Left lung (tissue), 4 donors: ENCODE measurements at regions not wholly inside any gene's neighbourhood (a gene's known extent, or its start where the extent isn't known, plus 50 kb on each side); places are given as distances from the start of the nearest gene placed in this dataset.

Experiments
- ATAC-seq: fragments of 200-7000 bp; cut with Tn5 transposase; one replicate; pipeline ENCODE4 v1.9.1; 2020; ENCODE audit warnings: moderate library complexity
- DNase-seq, 4 donors: peaks; one replicate each; pipeline ENCODE4 v3.0.0-alpha.2; 2013 to 2020
- H3K27ac ChIP-seq, 2 donors: fragments of 200-600 bp; sonication (generic) in 1 of 2; one replicate each; pipeline versions ENCODE4 v1.5.0 to v1.8.0; 2020 to 2021
- H3K27me3 ChIP-seq, 2 donors: fragments of 200-600 bp; sonication (generic) in 1 of 2; one replicate each; pipeline versions ENCODE4 v1.5.0 to v1.8.0; 2020 to 2021
- H3K36me3 ChIP-seq, 2 donors: fragments of 200-600 bp; sonication (generic) in 1 of 2; one replicate each; pipeline versions ENCODE4 v1.5.0 to v1.8.0; 2020 to 2021
- H3K4me1 ChIP-seq, 2 donors: fragments of 200-600 bp; one replicate each; pipeline ENCODE4 v1.8.0; 2021
- H3K4me3 ChIP-seq, 2 donors: fragments of 200-600 bp; sonication (generic) in 1 of 2; one replicate each; pipeline versions ENCODE4 v1.5.0 to v1.8.0; 2020 to 2021; ENCODE audit warnings: mild to moderate bottlenecking in 1 of 2
- H3K9me3 ChIP-seq, 2 donors: fragments of 200-600 bp; sonication (generic) in 1 of 2; one replicate each; pipeline versions ENCODE4 v1.5.0 to v1.8.0; 2020 to 2021
- CTCF ChIP-seq, 2 donors: fragments of 200-600 bp; sonication (generic) in 1 of 2; IDR thresholded peaks; one replicate each; pipeline versions ENCODE4 v1.5.0 to v1.8.0; 2021; ENCODE audit warnings: antibody characterized with exemption in 2 of 2
- intact Hi-C, 2 donors: fragments of 100-400 bp; cut with DNase I; formaldehyde crosslinking; loops; one replicate each; pipeline versions ENCODE4 v1.11.2 to v1.14.2; 2022
- donor health status: DM: no; HTN: yes; CAD: no.
- donor health status: DM: no; HTN: no; CAD: no.

GRCh38 chr3:25960776-25961175, 170.9 kb downstream of the OXSM start:
- H3K4me1 ChIP-seq, result no peaks in the 10 kb centered on the region
- no peak for DNase-seq
- no peaks in the 10 kb centered on the region for H3K36me3 ChIP-seq
- TF ChIP-seq CTCF (IDR thresholded peaks at IDR 0.05), result no peak
- no peak overlapping the region for H3K27ac ChIP-seq
- no peaks in the 10 kb centered on the region for H3K27me3 ChIP-seq
- intact Hi-C loops, result no loop called here
- no peak for ATAC-seq
- H3K4me3 ChIP-seq, result no peak overlapping the region
- no peaks in the 10 kb centered on the region for H3K9me3 ChIP-seq

- Histone ChIP-seq H3K9me3 (no peaks in the 10 kb centered on the region), H3K27ac (no peak overlapping the region), H3K36me3 (no peaks in the 10 kb centered on the region), H3K4me1 (no peaks in the 10 kb centered on the region), H3K27me3 (no peaks in the 10 kb centered on the region), H3K4me3 (no peak overlapping the region)
- no peak for TF ChIP-seq CTCF (IDR thresholded peaks at IDR 0.05)
- DNase-seq (no peak), ATAC-seq (peak; percentile 41)
- intact Hi-C loops, result no loop called here
Measured at GRCh38 chr3:25962255-25962654, 172.4 kb downstream of the OXSM start.

GRCh38 chr3:25964141-25964540, 174.3 kb downstream of the OXSM start:
- TF ChIP-seq CTCF (IDR thresholded peaks at IDR 0.05), result no peak
- no peaks in the 10 kb centered on the region for H3K27me3 ChIP-seq
- H3K4me3 ChIP-seq, result no peak overlapping the region
- no peaks in the 10 kb centered on the region for H3K36me3 ChIP-seq
- ATAC-seq (no peak), DNase-seq (peak in 1 of 4 donors; percentile 19)
- no peaks in the 10 kb centered on the region for H3K9me3 ChIP-seq
- H3K27ac ChIP-seq, result no peak overlapping the region
- H3K4me1 ChIP-seq, result no peaks in the 10 kb centered on the region
- intact Hi-C loops, result no loop called here

GRCh38 chr3:25967385-25967784, 177.5 kb downstream of the OXSM start:
- H3K4me3 ChIP-seq, result no peak overlapping the region
- intact Hi-C loops, result no loop called here
- TF ChIP-seq CTCF (IDR thresholded peaks at IDR 0.05), result no peak
- DNase-seq (no peak), ATAC-seq (peak; percentile 80)
- no peaks in the 10 kb centered on the region for H3K27me3 ChIP-seq
- peaks cover 0 to 6% of the 10 kb centered on the region in 2 donors for H3K9me3 ChIP-seq
- H3K36me3 ChIP-seq, result no peaks in the 10 kb centered on the region
- H3K4me1 ChIP-seq, result no peaks in the 10 kb centered on the region
- no peak overlapping the region for H3K27ac ChIP-seq

GRCh38 chr3:25971736-25972135, 181.8 kb downstream of the OXSM start:
- ATAC-seq, result no peak
- H3K4me3 ChIP-seq, result no peak overlapping the region

More at GRCh38 chr3:25971736-25972135, 181.8 kb downstream of the OXSM start:
- H3K27me3 ChIP-seq, result no peaks in the 10 kb centered on the region
- intact Hi-C loops, result no loop called here
- H3K9me3 ChIP-seq, result peaks cover 0 to 6% of the 10 kb centered on the region in 2 donors
- no peak overlapping the region for H3K27ac ChIP-seq
- no peak for TF ChIP-seq CTCF (IDR thresholded peaks at IDR 0.05)
- no peaks in the 10 kb centered on the region for H3K36me3 ChIP-seq
- no peaks in the 10 kb centered on the region for H3K4me1 ChIP-seq
- DNase-seq, result no peak
